ENCODE measurements at regions not wholly inside any gene's neighbourhood (a gene's known extent, or its start where the extent isn't known, plus 50 kb on each side); places are given as distances from the start of the nearest gene placed in this dataset.

GRCh38 chr17:56735842-56736241 lies 97.9 kb downstream of the C17orf67 start:
- Histone ChIP-seq H3K27ac (no peak overlapping the region), H3K36me3 (no peaks in the 10 kb centered on the region), H3K4me1 (replicated peaks) (peaks cover 28% of the 10 kb centered on the region), H3K9me3 (replicated peaks) (no peaks in the 10 kb centered on the region), H3K27me3 (replicated peaks) (no peaks in the 10 kb centered on the region), H3K4me3 (no peak overlapping the region)
- no peak for DNase-seq (ENCODE audit: low read depth in 1 of 2, low spot score in 2 of 2)

DNA sequence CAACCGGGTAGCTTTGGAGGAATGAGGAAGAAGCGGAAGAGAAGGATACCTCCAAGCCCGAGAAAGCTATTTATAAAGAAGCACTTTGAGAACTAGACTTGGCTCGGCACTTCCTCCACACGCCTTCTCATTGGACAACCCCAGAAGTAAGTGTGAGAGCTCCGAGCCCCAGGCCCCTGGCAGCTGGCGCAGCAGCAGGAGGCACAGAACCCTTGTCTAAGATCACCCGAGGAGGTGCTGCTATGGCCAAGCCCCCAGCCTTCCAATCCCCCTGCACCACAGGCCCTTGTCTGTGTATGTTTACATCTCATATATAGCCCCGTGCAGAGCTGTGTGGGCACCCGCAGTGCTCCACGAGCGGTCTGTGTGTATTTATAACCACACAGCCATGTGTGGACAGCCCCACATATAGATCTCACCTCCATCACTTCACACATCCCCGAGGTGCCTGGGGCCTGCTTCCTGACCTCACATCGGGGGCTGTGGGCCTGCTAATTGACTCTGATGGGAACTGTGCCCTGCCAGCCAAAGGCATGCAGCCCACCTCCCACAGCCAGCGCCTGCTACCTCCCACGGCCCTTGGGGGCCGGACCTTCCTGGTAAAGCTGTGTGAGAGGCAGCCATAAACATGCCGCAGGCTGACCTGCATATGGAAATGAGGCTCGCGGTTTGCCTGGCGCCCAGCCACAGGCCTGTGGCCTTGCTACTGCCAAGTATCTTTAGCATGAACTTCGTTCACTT lies 96.1 kb downstream of the C17orf67 start:
- Histone ChIP-seq H3K4me1 (replicated peaks) (peaks cover 31% of the 10 kb centered on the region), H3K4me3 (no peak overlapping the region), H3K27ac (no peak overlapping the region), H3K36me3 (no peaks in the 10 kb centered on the region), H3K27me3 (replicated peaks) (no peaks in the 10 kb centered on the region), H3K9me3 (replicated peaks) (no peaks in the 10 kb centered on the region)
- peak; percentile 42 to 60 for DNase-seq (ENCODE audit: low read depth in 1 of 2, low spot score in 2 of 2)

GRCh38 chr17:56739376-56739775 lies 94.3 kb downstream of the C17orf67 start:
- DNase-seq (ENCODE audit: low read depth in 1 of 2, low spot score in 2 of 2) = no peak

GRCh38 chr17:56739776-56740175 lies 93.9 kb downstream of the C17orf67 start:
- DNase-seq (ENCODE audit: low read depth in 1 of 2, low spot score in 2 of 2) = no peak
- Histone ChIP-seq H3K27ac (no peak overlapping the region), H3K4me1 (replicated peaks) (peaks cover 31% of the 10 kb centered on the region), H3K4me3 (no peak overlapping the region), H3K9me3 (replicated peaks) (no peaks in the 10 kb centered on the region), H3K36me3 (no peaks in the 10 kb centered on the region), H3K27me3 (replicated peaks) (no peaks in the 10 kb centered on the region)

More at GRCh38 chr17:56739376-56739775, 94.3 kb downstream of the C17orf67 start:
- Histone ChIP-seq H3K4me3 (no peak overlapping the region), H3K9me3 (replicated peaks) (no peaks in the 10 kb centered on the region), H3K4me1 (replicated peaks) (peaks cover 31% of the 10 kb centered on the region), H3K27ac (no peak overlapping the region), H3K36me3 (no peaks in the 10 kb centered on the region), H3K27me3 (replicated peaks) (no peaks in the 10 kb centered on the region)

- Histone ChIP-seq H3K4me3 (no peak overlapping the region), H3K27me3 (replicated peaks) (no peaks in the 10 kb centered on the region), H3K36me3 (no peaks in the 10 kb centered on the region), H3K9me3 (replicated peaks) (no peaks in the 10 kb centered on the region), H3K4me1 (replicated peaks) (peaks cover 31% of the 10 kb centered on the region), H3K27ac (no peak overlapping the region)
- peak in 1 of 2 experiments; percentile 33 for DNase-seq (ENCODE audit: low read depth in 1 of 2, low spot score in 2 of 2)
These were observed 93.2 kb downstream of the C17orf67 start for GRCh38 chr17:56740481-56740880.
